ENCODE measurements at regions not wholly inside any gene's neighbourhood (a gene's known extent, or its start where the extent isn't known, plus 50 kb on each side); places are given as distances from the start of the nearest gene placed in this dataset.
"Not testable (repeated sequence)": the region's sequence is repeated elsewhere in the genome, so short reads cannot be mapped to it uniquely, and the experiment has no call there.

- H3K9me2 ChIP-seq (ENCODE audit: insufficient read depth); H3K79me2 ChIP-seq (ENCODE audit: insufficient read depth, low read length); H3K9ac ChIP-seq (ENCODE audit: low read length); H4K20me1 ChIP-seq (ENCODE audit: insufficient read depth); CTCF ChIA-PET; H3K4me1 ChIP-seq (ENCODE audit: control insufficient read depth in 1 of 2, insufficient read depth in 2 of 2, low read length in 2 of 2); RAD21 ChIA-PET (ENCODE audit: low non-redundant PET in 1 of 2, low total read pairs in 2 of 2, uncharacterized antibody in 2 of 2, unreplicated experiment in 2 of 2); ATAC-seq; H3K36me3 ChIP-seq (ENCODE audit: control insufficient read depth in 1 of 2, insufficient read depth in 2 of 2, low read length in 2 of 2); H3K27ac ChIP-seq (ENCODE audit: low read depth, low read length); H3K9me3 ChIP-seq (ENCODE audit: control insufficient read depth in 1 of 2, insufficient read depth in 1 of 2, low read depth in 1 of 2, low read length in 2 of 2); intact Hi-C loops (cut with micrococcal nuclease); BruUV-seq (replicated peaks); H2AFZ ChIP-seq (ENCODE audit: low read depth, low read length, poor library complexity, severe bottlenecking); H3K4me2 ChIP-seq (ENCODE audit: low read length); H3K27me3 ChIP-seq (ENCODE audit: insufficient read depth, low read length); DNase-seq (ENCODE audit: low read depth, low spot score); POLR2A ChIA-PET; H3K4me3 ChIP-seq (replicated peaks in 1 of 2; ENCODE audit: low read depth in 1 of 2, low read length in 2 of 2): not testable (repeated sequence)
These were observed 417.9 kb upstream of the ZNG1F start for GRCh38 chr9:41606961-41607547.

GRCh38 chr9:41565572-41565971 lies 376.5 kb upstream of the ZNG1F start:
- intact Hi-C loops (cut with micrococcal nuclease); H3K4me3 ChIP-seq (replicated peaks in 1 of 2; ENCODE audit: low read depth in 1 of 2, low read length in 2 of 2); DNase-seq (ENCODE audit: low read depth, low spot score); H4K20me1 ChIP-seq (ENCODE audit: insufficient read depth); POLR2A ChIA-PET; H3K4me1 ChIP-seq (ENCODE audit: control insufficient read depth in 1 of 2, insufficient read depth in 2 of 2, low read length in 2 of 2); H3K27me3 ChIP-seq (ENCODE audit: insufficient read depth, low read length); H3K36me3 ChIP-seq (ENCODE audit: control insufficient read depth in 1 of 2, insufficient read depth in 2 of 2, low read length in 2 of 2); RAD21 ChIA-PET (ENCODE audit: low non-redundant PET in 1 of 2, low total read pairs in 2 of 2, uncharacterized antibody in 2 of 2, unreplicated experiment in 2 of 2); H3K79me2 ChIP-seq (ENCODE audit: insufficient read depth, low read length); H3K9ac ChIP-seq (ENCODE audit: low read length); H3K4me2 ChIP-seq (ENCODE audit: low read length); H3K9me2 ChIP-seq (ENCODE audit: insufficient read depth); CTCF ChIA-PET; H2AFZ ChIP-seq (ENCODE audit: low read depth, low read length, poor library complexity, severe bottlenecking); ATAC-seq; H3K9me3 ChIP-seq (ENCODE audit: control insufficient read depth in 1 of 2, insufficient read depth in 1 of 2, low read depth in 1 of 2, low read length in 2 of 2); H3K27ac ChIP-seq (ENCODE audit: low read depth, low read length); BruUV-seq (replicated peaks): not testable (repeated sequence)

All from HCT116 (cell line).